HG03025 (cell line): ENCODE measurements at regions not wholly inside any gene's neighbourhood (a gene's known extent, or its start where the extent isn't known, plus 50 kb on each side); places are given as distances from the start of the nearest gene placed in this dataset.
A peak's percentile ranks its signal among the peaks of the same experiment; 100 is the strongest.
"Not testable (repeated sequence)": the region's sequence is repeated elsewhere in the genome, so short reads cannot be mapped to it uniquely, and the experiment has no call there.

ENCODE experiments used
- ATAC-seq: cut with Tn5 transposase; IDR thresholded peaks from one replicate; pipeline ENCODE4 v1.9.1; 2021; ENCODE audit warnings: mild to moderate bottlenecking, moderate library complexity; ENCODE audit not compliant: unreplicated experiment, low FRiP score

DNA sequence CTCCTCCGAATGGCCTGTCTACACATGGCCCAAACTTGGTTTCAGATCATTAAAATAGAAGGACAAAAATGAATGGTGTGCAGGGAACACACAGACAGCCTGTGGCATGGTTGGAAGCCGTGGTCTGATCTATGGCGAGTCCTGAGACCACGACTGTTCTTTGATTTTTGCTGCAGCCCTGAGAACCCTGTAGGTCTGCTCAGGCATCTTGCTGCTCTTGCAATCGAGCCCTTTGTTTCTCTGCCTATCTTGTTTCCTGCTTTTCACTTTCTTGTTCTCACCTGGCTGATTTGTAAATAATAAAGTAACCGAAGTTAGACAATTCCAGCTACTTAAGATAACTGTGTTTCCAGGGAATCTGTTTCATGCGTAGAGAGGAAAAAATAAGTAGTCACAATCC, 54.1 kb upstream of the NBPF9 start:
- ATAC-seq: not testable (repeated sequence)

DNA sequence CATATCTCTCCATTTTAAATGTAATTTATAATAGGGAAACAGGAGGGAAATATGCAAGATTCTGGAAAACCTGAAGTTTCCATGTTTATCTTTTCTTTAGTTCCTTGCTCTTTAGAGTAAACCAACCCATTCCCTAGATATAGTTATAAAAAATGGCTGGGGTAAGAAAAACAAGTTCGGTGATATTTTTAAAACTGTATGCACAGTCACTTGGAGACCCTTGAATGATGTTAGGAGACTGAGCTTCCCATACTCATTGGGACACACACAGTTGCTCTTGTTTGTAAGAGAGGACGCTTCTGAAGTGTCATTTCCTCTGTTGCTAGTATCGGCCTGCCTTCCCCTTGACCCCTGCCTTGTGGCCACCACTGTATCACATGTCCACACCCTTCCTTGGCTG, 55.0 kb upstream of the NBPF9 start:
- ATAC-seq: not testable (repeated sequence)

GRCh38 chr1:149163063-149163444, 59.7 kb upstream of the NBPF9 start:
- not testable (repeated sequence) for ATAC-seq

- not testable (repeated sequence) for ATAC-seq
These were observed 71.4 kb upstream of the NBPF9 start for GRCh38 chr1:149174765-149175164.

- ATAC-seq: not testable (repeated sequence)
These were observed 72.5 kb upstream of the NBPF9 start for GRCh38 chr1:149175812-149176211.

GRCh38 chr1:149176453-149177316, 73.3 kb upstream of the NBPF9 start:
- not testable (repeated sequence) for ATAC-seq

GRCh38 chr1:149190742-149191141, 87.4 kb upstream of the NBPF9 start:
- ATAC-seq: not testable (repeated sequence)

- ATAC-seq: not testable (repeated sequence)
These were observed 93.3 kb upstream of the NBPF9 start for GRCh38 chr1:149196651-149197050.

DNA sequence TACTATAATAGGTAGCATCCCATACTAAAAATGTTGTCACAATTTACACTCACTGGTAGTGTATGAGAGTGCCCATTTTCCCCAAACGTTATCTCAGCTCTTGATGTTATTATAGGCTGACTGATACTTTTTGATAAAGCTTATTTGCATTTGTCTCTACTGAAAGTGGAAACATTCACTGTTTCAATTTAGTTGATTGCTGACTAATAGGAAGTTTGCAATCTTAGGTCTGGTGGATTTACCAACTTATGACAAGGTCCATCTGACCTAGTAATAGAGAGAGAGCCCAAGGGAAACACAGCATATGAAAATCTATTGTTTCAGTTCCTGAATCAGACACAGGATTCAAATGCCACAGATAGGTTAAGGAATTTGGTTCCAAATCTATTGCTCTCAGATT, 97.2 kb upstream of the NBPF9 start:
- ATAC-seq: not testable (repeated sequence)

DNA sequence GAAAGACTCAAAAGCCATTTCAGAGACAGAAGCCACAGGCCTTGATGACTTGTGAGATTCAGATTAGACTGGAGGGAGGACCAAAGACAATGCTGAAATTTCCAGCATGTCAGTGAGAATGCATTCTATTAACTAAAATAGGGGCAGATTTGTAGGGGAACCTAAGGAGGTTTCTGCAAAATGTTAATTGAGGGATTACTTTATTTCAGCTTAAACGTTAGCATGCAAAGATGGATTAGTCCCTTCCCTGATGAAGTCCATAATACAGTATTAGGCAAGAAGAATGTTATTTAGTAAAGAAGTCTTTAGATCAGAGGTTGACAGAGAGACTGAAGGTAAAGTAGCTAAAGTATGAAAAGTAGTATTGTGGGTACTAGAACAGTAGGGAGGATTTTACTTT, 98.9 kb upstream of the NBPF9 start:
- not testable (repeated sequence) for ATAC-seq

DNA sequence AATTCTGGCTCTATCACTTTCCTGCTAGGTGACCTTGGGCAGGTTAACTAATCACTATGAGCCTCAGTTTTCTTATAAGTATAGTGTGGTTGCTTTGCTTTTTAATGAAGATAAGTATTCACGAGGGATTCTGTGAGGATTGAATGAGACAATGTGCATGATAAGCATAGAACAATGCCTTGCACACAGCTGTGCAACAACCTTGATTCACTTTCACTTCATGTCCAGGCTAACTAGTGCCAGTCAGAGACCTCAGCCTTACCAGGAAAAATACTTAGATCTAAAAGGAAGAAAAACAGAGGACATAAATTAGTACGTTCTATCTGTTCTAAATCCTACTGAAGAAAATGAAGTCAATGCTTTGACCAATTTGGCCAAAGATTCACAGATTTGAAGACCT, 101.0 kb upstream of the NBPF9 start:
- ATAC-seq: not testable (repeated sequence)

GRCh38 chr1:149208836-149209235, 105.5 kb upstream of the NBPF9 start:
- not testable (repeated sequence) for ATAC-seq

- peak; percentile 68 for ATAC-seq
These were observed 108.5 kb upstream of the NBPF9 start for GRCh38 chr1:149211757-149212420.

DNA sequence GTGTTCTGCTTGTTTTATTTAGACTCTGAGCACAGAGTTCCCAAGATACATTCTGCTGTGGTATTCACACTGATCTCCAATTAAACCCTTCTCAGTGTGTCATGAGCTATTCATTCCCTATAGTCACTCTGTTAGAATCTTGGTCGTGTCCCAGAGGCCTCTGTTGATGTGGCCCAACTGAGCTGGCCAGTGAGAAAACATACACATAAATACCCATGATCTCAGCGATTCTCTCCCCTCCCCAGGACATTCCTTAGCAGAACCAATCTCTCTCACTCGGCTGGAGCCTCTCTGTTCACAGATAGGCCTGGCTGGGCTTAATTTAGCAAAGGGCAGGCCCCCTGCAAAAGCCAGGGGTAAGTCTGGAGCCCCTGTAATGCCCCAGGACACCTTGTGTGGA, 109.6 kb upstream of the NBPF9 start:
- not testable (repeated sequence) for ATAC-seq

- not testable (repeated sequence) for ATAC-seq
These were observed 110.3 kb upstream of the NBPF9 start for GRCh38 chr1:149213673-149214072.

GRCh38 chr1:149218080-149218988, 115.0 kb upstream of the NBPF9 start:
- ATAC-seq: not testable (repeated sequence)

DNA sequence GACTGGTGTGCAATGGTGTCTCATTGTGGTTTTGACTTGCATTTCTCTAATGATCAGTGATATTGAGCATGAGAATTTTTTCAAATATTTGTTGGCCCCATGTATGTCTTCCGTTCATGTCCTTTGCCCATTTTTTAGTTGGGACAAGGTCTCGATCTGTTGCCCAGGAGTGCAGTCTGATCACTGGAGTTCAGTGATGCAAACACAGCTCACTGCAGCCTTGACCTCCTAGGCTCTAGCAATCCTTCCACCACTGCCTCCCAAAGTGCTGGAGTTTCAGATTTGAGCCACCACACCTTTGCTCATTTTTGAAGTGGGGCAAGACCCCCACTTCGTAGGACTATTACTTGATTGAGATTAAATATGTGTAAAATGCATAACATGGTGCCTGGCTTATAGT, 116.2 kb upstream of the NBPF9 start:
- not testable (repeated sequence) for ATAC-seq

- ATAC-seq: not testable (repeated sequence)
These were observed 117.2 kb upstream of the NBPF9 start for GRCh38 chr1:149220463-149221074.

GRCh38 chr1:149227933-149228665, 124.7 kb upstream of the NBPF9 start:
- ATAC-seq: not testable (repeated sequence)
